ENCODE measurements at regions not wholly inside any gene's neighbourhood (a gene's known extent, or its start where the extent isn't known, plus 50 kb on each side); places are given as distances from the start of the nearest gene placed in this dataset.

GRCh38 chr2:19711470-19712372, 190.1 kb downstream of the TTC32 start:
- no peak for DNase-seq

- no peak for DNase-seq
Measured at GRCh38 chr2:19710230-19710629, 191.6 kb downstream of the TTC32 start.

- no peak for DNase-seq
Measured at GRCh38 chr2:19709553-19709952, 192.2 kb downstream of the TTC32 start.

GRCh38 chr2:19708776-19709175, 193.0 kb downstream of the TTC32 start:
- DNase-seq = no peak

GRCh38 chr2:19706332-19706731, 195.5 kb downstream of the TTC32 start:
- DNase-seq = no peak

- no peak for DNase-seq
Measured at GRCh38 chr2:19702267-19702666, 199.5 kb downstream of the TTC32 start.

GRCh38 chr2:19700861-19701585, 200.8 kb downstream of the TTC32 start:
- no peak for DNase-seq

GRCh38 chr2:19697131-19697530, 204.7 kb downstream of the TTC32 start:
- no peak for DNase-seq

- DNase-seq = no peak
Measured at GRCh38 chr2:19695706-19696105, 206.1 kb downstream of the TTC32 start.

- no peak for DNase-seq
Measured at GRCh38 chr2:19691892-19692291, 209.9 kb downstream of the TTC32 start.

- no peak for DNase-seq
Measured at GRCh38 chr2:19690429-19690828, 211.4 kb downstream of the TTC32 start.

GRCh38 chr2:19689646-19690168, 212.1 kb downstream of the TTC32 start:
- no peak for DNase-seq

GRCh38 chr2:19688059-19688458, 213.7 kb downstream of the TTC32 start:
- DNase-seq = no peak

- DNase-seq = no peak
Measured at GRCh38 chr2:19687017-19687659, 214.6 kb downstream of the TTC32 start.

GRCh38 chr2:19686439-19686838, 215.3 kb downstream of the TTC32 start:
- DNase-seq = no peak

GRCh38 chr2:19685731-19686130, 216.1 kb downstream of the TTC32 start:
- no peak for DNase-seq

GRCh38 chr2:19684516-19684915, 217.3 kb downstream of the TTC32 start:
- DNase-seq = no peak

- DNase-seq = no peak
Measured at GRCh38 chr2:19683556-19683955, 218.2 kb downstream of the TTC32 start.

GRCh38 chr2:19682493-19682892, 219.3 kb downstream of the TTC32 start:
- no peak for DNase-seq

- DNase-seq = no peak
Measured at GRCh38 chr2:19677825-19678518, 223.8 kb downstream of the TTC32 start.

- DNase-seq = no peak
Measured at GRCh38 chr2:19677215-19677777, 224.5 kb downstream of the TTC32 start.

GRCh38 chr2:19676770-19677169, 225.0 kb downstream of the TTC32 start:
- no peak for DNase-seq

All from cerebellar nuclear complex (tissue), 1 donor.